ACC112 (cell line): ENCODE measurements at regions not wholly inside any gene's neighbourhood (a gene's known extent, or its start where the extent isn't known, plus 50 kb on each side); places are given as distances from the start of the nearest gene placed in this dataset.
"Not testable (repeated sequence)": the region's sequence is repeated elsewhere in the genome, so short reads cannot be mapped to it uniquely, and the experiment has no call there.

Experiments used
- H2AFZ ChIP-seq: fragments of 200-600 bp; sonication (generic); one replicate; pipeline ENCODE4 v1.6.0; 2017; ENCODE audit warnings: antibody characterized with exemption, low read length; ENCODE audit not compliant: unreplicated experiment
- H3K27ac ChIP-seq: fragments of 200-600 bp; sonication (generic); 2 replicates; pipeline ENCODE4 v1.5.1; 2014; ENCODE audit warnings: low read depth, mild to moderate bottlenecking, antibody characterized with exemption, low read length, moderate library complexity
- H3K27me3 ChIP-seq: fragments of 200-600 bp; sonication (generic); 2 replicates; pipeline ENCODE4 v1.6.1; 2014; ENCODE audit warnings: mild to moderate bottlenecking, antibody characterized with exemption, low read length, moderate library complexity, mixed read lengths; ENCODE audit not compliant: insufficient read depth
- H3K36me3 ChIP-seq: fragments of 200-600 bp; sonication (generic); 2 replicates; pipeline ENCODE4 v1.6.1; 2016; ENCODE audit warnings: mild to moderate bottlenecking, antibody characterized with exemption, low read length, moderate library complexity, mixed read lengths; ENCODE audit not compliant: insufficient read depth
- H3K4me1 ChIP-seq: fragments of 200-600 bp; sonication (generic); one replicate; pipeline ENCODE4 v1.6.1; 2016; ENCODE audit warnings: low read length, mixed read lengths; ENCODE audit not compliant: insufficient read depth, unreplicated experiment, control insufficient read depth
- H3K4me3 ChIP-seq: fragments of 200-600 bp; sonication (generic); 2 replicates; pipeline ENCODE4 v1.5.1; 2014; ENCODE audit warnings: mild to moderate bottlenecking, low read depth, low read length
- H3K79me2 ChIP-seq: fragments of 200-600 bp; sonication (generic); one replicate; pipeline ENCODE4 v1.6.0; 2016; ENCODE audit warnings: low read length; ENCODE audit not compliant: control insufficient read depth, unreplicated experiment, insufficient read depth

DNA sequence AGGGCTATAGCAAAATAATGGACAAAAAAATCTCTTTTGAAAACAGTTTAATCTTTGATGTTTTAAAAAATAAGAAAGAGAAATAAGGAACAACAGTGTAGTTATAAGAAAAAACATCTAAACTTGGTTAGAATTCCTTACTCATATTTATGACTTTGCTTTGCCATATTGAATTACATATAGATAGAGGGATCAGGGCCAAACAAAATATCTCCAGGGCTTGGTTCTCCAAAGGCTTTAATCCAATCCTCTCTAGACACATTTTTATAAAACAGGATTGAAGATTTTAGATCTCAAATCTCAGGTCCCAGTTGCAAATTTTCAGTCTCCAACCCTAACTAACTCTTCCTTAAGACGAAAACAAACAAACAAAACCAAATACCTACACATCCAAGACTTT, 72.6 kb upstream of the RHOBTB1 start:
- Histone ChIP-seq H3K4me3 (no peak overlapping the region), H3K27me3 (no peaks in the 10 kb centered on the region), H3K27ac (no peak overlapping the region), H2AFZ (no peak overlapping the region), H3K4me1 (no peaks in the 10 kb centered on the region), H3K79me2 (no peaks in the 10 kb centered on the region), H3K36me3 (no peaks in the 10 kb centered on the region)

DNA sequence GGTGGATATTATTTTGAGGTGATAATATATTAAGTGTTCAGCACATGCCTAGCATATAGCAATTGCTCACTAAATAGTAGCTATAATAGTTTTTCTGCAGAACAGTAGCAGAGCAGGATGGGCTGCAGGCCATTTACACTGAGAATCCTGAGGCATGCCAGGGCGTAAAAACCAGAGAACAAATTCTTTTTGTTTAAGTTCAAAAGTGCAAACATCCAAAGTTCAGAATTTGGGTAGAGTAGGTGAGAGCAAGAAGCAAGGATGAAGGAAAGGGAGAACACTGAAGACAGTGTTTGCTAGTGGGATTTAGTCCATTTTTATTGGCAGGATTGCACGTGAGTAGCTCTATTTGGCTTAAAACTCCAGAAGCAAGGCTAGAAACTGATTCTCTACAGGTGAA, 72.0 kb upstream of the RHOBTB1 start:
- Histone ChIP-seq H2AFZ (no peak overlapping the region), H3K36me3 (no peaks in the 10 kb centered on the region), H3K4me3 (no peak overlapping the region), H3K27ac (no peak overlapping the region), H3K79me2 (no peaks in the 10 kb centered on the region), H3K4me1 (no peaks in the 10 kb centered on the region), H3K27me3 (no peaks in the 10 kb centered on the region)

DNA sequence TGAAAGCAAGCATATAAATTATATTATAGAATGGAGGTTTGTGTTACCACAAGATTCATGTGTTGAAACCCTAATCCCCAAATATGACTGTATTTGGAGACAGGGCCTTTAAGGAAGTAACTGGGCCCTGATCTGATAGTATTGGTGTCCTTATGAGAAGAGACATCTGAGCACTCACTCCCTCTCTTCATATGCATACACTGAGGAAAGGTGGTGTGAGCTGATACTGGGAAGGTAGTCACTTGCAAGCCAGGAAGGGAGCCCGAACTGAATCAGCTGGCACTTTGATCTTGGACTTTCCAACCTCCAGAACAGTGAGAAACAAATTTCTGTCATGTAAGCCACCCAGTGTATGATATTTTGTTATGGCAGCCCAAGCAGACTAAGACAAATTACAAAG, 66.9 kb upstream of the RHOBTB1 start:
- no peaks in the 10 kb centered on the region for H3K79me2 ChIP-seq
- no peak overlapping the region for H2AFZ ChIP-seq
- 0 out of 2 replicates have a peak, but pooled peaks cover 3% of the 10 kb centered on the region for H3K27me3 ChIP-seq
- no peaks in the 10 kb centered on the region for H3K4me1 ChIP-seq
- H3K36me3 ChIP-seq: no peaks in the 10 kb centered on the region
- H3K27ac ChIP-seq: no peak overlapping the region
- H3K4me3 ChIP-seq: no peak overlapping the region

DNA sequence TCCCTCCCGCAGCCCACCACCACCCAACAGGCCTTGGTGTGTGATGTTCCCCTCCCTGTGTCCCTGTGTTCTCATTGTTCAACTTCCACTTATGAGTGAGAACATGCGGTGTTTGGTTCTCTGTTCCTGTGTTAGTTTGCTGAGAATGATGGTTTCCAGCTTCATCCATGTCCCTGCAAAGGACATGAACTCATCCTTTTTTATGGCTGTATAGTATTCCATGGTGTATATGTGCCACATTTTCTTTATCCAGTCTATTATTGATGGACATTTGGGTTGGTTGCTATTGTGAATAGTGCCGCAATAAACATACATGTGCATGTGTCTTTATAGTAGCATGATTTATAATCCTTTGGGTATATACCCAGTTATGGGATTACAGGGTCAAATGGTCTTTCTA, 59.1 kb upstream of the RHOBTB1 start:
- not testable (repeated sequence) for H3K79me2 ChIP-seq, H3K4me1 ChIP-seq, H3K4me3 ChIP-seq, H3K36me3 ChIP-seq, H2AFZ ChIP-seq, H3K27ac ChIP-seq
- H3K27me3 ChIP-seq: peaks cover 24% of the 10 kb centered on the region

DNA sequence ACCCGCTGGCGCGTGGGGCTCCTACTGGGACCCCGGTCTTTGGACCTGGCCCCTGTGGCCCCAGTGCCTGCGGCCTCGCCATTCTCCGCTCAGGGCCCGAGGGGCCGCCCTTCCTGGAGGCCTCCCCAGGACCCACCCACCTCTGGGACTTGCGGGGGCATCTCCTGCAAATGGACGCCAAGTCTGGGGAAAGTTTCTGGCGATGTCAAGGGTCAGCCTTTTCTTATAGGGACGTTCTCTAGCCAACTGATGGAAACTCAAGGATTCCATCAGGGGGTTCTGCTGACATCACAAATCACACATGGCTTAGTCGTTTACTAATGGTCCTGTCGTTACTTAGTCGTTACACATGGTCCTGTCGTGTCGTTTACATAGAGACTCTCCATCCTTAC, 57.7 kb upstream of the RHOBTB1 start:
- Histone ChIP-seq H3K4me1 (no peaks in the 10 kb centered on the region), H3K4me3 (peak overlapping the region; percentile 52), H3K79me2 (no peaks in the 10 kb centered on the region), H2AFZ (peak overlapping the region; percentile 81), H3K27ac (no peak overlapping the region), H3K27me3 (peaks cover 24% of the 10 kb centered on the region), H3K36me3 (no peaks in the 10 kb centered on the region)

DNA sequence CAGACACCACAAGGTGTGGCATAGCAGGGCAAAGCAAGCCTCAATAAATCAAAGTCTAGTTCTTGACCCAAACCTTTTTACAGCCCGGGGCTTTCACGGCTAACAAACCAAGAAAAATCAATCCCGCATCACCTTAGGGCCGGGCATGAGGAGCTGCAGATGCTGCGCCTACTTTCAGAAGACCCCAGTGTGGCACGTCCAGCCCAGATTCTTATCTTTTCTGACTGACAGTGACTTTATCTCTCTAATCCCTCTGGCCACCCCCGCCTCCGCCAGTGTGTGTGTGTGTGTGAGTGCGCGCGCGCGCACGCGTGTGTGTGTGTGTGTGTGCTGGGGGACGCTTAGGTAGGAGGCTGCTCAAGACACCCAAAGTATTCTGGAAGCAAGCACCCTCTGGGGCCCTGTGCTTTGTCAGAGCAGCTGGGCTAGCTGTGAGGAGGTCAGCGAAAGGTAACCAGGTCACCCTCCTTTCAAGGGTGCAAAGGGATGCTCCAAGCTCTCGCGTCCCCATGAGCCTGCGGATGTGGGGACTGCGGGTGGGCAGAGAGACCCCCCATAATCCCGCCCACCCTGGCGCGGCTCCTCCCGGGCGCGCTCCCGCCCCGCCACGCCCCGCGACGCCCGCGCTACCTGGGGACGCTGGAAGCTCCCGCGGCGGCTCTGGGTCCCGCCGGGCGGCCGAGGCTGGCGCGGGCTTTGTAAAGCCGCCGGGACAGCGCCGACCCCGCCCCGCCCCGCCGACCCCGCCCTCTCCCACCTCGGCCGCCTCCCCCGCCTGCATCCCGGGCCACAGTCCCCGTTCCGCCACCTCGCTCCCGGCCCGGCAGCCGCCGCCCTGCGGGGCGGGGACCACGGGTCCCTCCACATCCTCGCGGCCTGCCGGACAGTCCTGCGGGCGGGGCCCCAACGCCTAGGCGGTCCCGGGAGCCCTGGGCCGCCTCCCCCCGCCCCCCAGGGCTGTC, 57.1 kb upstream of the RHOBTB1 start:
- Histone ChIP-seq H3K4me1 (no peaks in the 10 kb centered on the region), H3K27ac (no peak overlapping the region), H3K4me3 (peak overlapping the region; percentile 52), H3K36me3 (no peaks in the 10 kb centered on the region), H3K27me3 (peaks cover 20% of the 10 kb centered on the region), H3K79me2 (no peaks in the 10 kb centered on the region), H2AFZ (peak overlapping the region; percentile 81)

DNA sequence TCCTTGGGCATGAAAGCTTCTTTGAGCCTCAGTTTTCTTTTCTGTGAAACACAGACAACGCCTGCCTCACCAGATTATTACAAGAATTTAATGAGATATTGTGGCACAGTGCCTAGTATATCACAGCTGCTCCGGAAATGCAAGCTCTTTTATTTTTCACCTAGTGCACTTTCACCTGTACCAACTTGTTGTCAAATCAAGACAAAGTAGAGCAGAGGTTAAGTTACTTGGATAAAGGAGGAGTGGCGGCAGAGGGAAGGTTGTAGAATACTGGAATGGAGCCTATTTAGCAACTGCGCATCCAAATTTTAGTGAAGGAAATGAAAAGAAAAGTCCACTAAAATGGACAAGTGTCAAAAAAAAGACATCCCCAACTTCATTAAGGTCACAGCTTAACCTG, 54.9 kb upstream of the RHOBTB1 start:
- H3K4me1 ChIP-seq: no peaks in the 10 kb centered on the region
- H3K27ac ChIP-seq: no peak overlapping the region
- no peaks in the 10 kb centered on the region for H3K36me3 ChIP-seq
- no peak overlapping the region for H2AFZ ChIP-seq
- no peak overlapping the region for H3K4me3 ChIP-seq
- peaks cover 20% of the 10 kb centered on the region for H3K27me3 ChIP-seq
- H3K79me2 ChIP-seq: no peaks in the 10 kb centered on the region

DNA sequence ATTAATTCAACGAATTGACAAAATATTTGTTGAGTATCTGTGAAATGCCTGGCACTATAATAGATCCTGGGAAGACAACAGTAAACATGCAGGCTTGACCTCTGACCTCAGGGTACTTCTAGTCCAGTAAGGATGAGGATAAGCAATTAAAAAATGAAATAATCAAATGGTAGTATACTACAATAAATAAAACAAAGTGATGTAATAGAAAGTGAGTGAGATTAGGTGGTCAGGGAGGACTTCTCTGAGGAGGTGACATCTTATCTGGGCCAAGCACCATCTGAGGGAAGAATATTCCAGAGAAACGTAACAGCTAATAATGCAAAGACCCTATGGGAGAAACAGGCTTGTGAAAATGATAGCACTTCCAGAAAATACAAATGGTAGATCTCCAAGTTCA, 50.1 kb upstream of the RHOBTB1 start:
- Histone ChIP-seq H3K79me2 (no peaks in the 10 kb centered on the region), H3K36me3 (no peaks in the 10 kb centered on the region), H3K27ac (no peak overlapping the region), H3K27me3 (no peaks in the 10 kb centered on the region), H2AFZ (no peak overlapping the region), H3K4me1 (no peaks in the 10 kb centered on the region), H3K4me3 (no peak overlapping the region)
